ENCODE measurements at regions not wholly inside any gene's neighbourhood (a gene's known extent, or its start where the extent isn't known, plus 50 kb on each side); places are given as distances from the start of the nearest gene placed in this dataset.

- no peaks in the 10 kb centered on the region for H3K9me3 Mint-ChIP-seq
- DNase-seq, result no peak
Measured at GRCh38 chr14:43161477-43161876, 1345.6 kb downstream of the FSCB start.

GRCh38 chr14:43157661-43158060 lies 1349.4 kb downstream of the FSCB start:
- Mint-ChIP-seq H3K9me3 (no peaks in the 10 kb centered on the region), H3K36me3 (ENCODE audit: low read depth) (no peaks in the 10 kb centered on the region), H3K27ac (no peak overlapping the region), H3K4me1 (no peaks in the 10 kb centered on the region), H3K27me3 (ENCODE audit: low read depth, poor library complexity) (peaks cover 6% of the 10 kb centered on the region), H3K4me3 (no peak overlapping the region)
- TF ChIP-seq CTCF (IDR thresholded peaks at IDR 0.05), result no peak
- no peak for DNase-seq

More at GRCh38 chr14:43161477-43161876, 1345.6 kb downstream of the FSCB start:
- Mint-ChIP-seq H3K4me1 (no peaks in the 10 kb centered on the region), H3K27ac (no peak overlapping the region), H3K36me3 (ENCODE audit: low read depth) (no peaks in the 10 kb centered on the region), H3K4me3 (no peak overlapping the region), H3K27me3 (ENCODE audit: low read depth, poor library complexity) (peaks cover 3% of the 10 kb centered on the region)
- no peak for TF ChIP-seq CTCF (IDR thresholded peaks at IDR 0.05)

GRCh38 chr14:43155924-43156323 lies 1351.2 kb downstream of the FSCB start:
- no peak for DNase-seq
- no peak for TF ChIP-seq CTCF (IDR thresholded peaks at IDR 0.05)
- H3K36me3 Mint-ChIP-seq (ENCODE audit: low read depth), result no peaks in the 10 kb centered on the region
- H3K4me1 Mint-ChIP-seq, result no peaks in the 10 kb centered on the region
- H3K9me3 Mint-ChIP-seq, result no peaks in the 10 kb centered on the region
- no peak overlapping the region for H3K4me3 Mint-ChIP-seq
- peaks cover 6% of the 10 kb centered on the region for H3K27me3 Mint-ChIP-seq (ENCODE audit: low read depth, poor library complexity)
- H3K27ac Mint-ChIP-seq, result no peak overlapping the region

- DNase-seq, result no peak
- Mint-ChIP-seq H3K36me3 (ENCODE audit: low read depth) (no peaks in the 10 kb centered on the region), H3K4me3 (no peak overlapping the region), H3K27ac (no peak overlapping the region), H3K4me1 (no peaks in the 10 kb centered on the region), H3K9me3 (no peaks in the 10 kb centered on the region), H3K27me3 (ENCODE audit: low read depth, poor library complexity) (peaks cover 6% of the 10 kb centered on the region)
- no peak for TF ChIP-seq CTCF (IDR thresholded peaks at IDR 0.05)
Measured at GRCh38 chr14:43155258-43155657, 1351.8 kb downstream of the FSCB start.

- H3K27me3 Mint-ChIP-seq (ENCODE audit: low read depth, poor library complexity), result no peaks in the 10 kb centered on the region
- H3K4me1 Mint-ChIP-seq, result no peaks in the 10 kb centered on the region
- no peaks in the 10 kb centered on the region for H3K9me3 Mint-ChIP-seq
- TF ChIP-seq CTCF (IDR thresholded peaks at IDR 0.05), result no peak
- H3K4me3 Mint-ChIP-seq, result no peak overlapping the region
- H3K27ac Mint-ChIP-seq, result no peak overlapping the region
- no peaks in the 10 kb centered on the region for H3K36me3 Mint-ChIP-seq (ENCODE audit: low read depth)
- no peak for DNase-seq
Measured at GRCh38 chr14:43147485-43147884, 1359.6 kb downstream of the FSCB start.

- Mint-ChIP-seq H3K4me1 (no peaks in the 10 kb centered on the region), H3K27me3 (ENCODE audit: low read depth, poor library complexity) (no peaks in the 10 kb centered on the region), H3K27ac (no peak overlapping the region), H3K4me3 (no peak overlapping the region), H3K9me3 (no peaks in the 10 kb centered on the region), H3K36me3 (ENCODE audit: low read depth) (no peaks in the 10 kb centered on the region)
- no peak for DNase-seq
- TF ChIP-seq CTCF (IDR thresholded peaks at IDR 0.05), result no peak
Measured at GRCh38 chr14:43145361-43145760, 1361.7 kb downstream of the FSCB start.

All from nephron progenitor cell (in vitro differentiated cells).